DND-41 (cell line): ENCODE measurements at regions not wholly inside any gene's neighbourhood (a gene's known extent, or its start where the extent isn't known, plus 50 kb on each side); places are given as distances from the start of the nearest gene placed in this dataset.
"Not testable (repeated sequence)": the region's sequence is repeated elsewhere in the genome, so short reads cannot be mapped to it uniquely, and the experiment has no call there.

Experiments used
- CTCF ChIP-seq: IDR thresholded peaks from 2 replicates; pipeline ENCODE4 v1.5.1; 2012; ENCODE audit warnings: borderline replicate concordance, low read length, moderate library complexity, mild to moderate bottlenecking; ENCODE audit not compliant: poor library complexity, severe bottlenecking; ENCODE audit errors: extremely low read depth
- EZH2 ChIP-seq: IDR thresholded peaks from 3 replicates; pipeline ENCODE4 v1.6.1; 2012; ENCODE audit warnings: borderline replicate concordance, low read depth, mild to moderate bottlenecking, moderate library complexity, low read length, inconsistent platforms; ENCODE audit not compliant: severe bottlenecking

GRCh38 chr5:50607456-50607855 is 59.0 kb upstream of the PARP8 start:
- not testable (repeated sequence) for TF ChIP-seq CTCF, EZH2
